Glomerular visceral epithelial cell (primary cell): ENCODE measurements at regions not wholly inside any gene's neighbourhood (a gene's known extent, or its start where the extent isn't known, plus 50 kb on each side); places are given as distances from the start of the nearest gene placed in this dataset.
A peak's percentile ranks its signal among the peaks of the same experiment; 100 is the strongest.
"Not testable (repeated sequence)": the region's sequence is repeated elsewhere in the genome, so short reads cannot be mapped to it uniquely, and the experiment has no call there.

Source experiments
- DNase-seq: peaks from one replicate; pipeline ENCODE4 v3.0.0-alpha.2; 2016; ENCODE audit errors: extremely low spot score

GRCh38 chr15:75792236-75792635 lies 51.0 kb upstream of the UBE2Q2 start:
- DNase-seq, result not testable (repeated sequence)

GRCh38 chr15:75791337-75791713 lies 51.9 kb upstream of the UBE2Q2 start:
- no peak for DNase-seq

- no peak for DNase-seq
These were observed 52.5 kb upstream of the UBE2Q2 start for GRCh38 chr15:75790631-75791336.

GRCh38 chr15:75786575-75786947 lies 56.7 kb upstream of the UBE2Q2 start:
- no peak for DNase-seq

GRCh38 chr15:75785771-75786574 lies 57.3 kb upstream of the UBE2Q2 start:
- DNase-seq, result no peak

- not testable (repeated sequence) for DNase-seq
These were observed 58.5 kb upstream of the UBE2Q2 start for GRCh38 chr15:75784511-75785480.

GRCh38 chr15:75783566-75783965 lies 59.7 kb upstream of the UBE2Q2 start:
- not testable (repeated sequence) for DNase-seq

- DNase-seq, result no peak
These were observed 60.3 kb upstream of the UBE2Q2 start for GRCh38 chr15:75782926-75783325.

- DNase-seq, result not testable (repeated sequence)
These were observed 62.3 kb upstream of the UBE2Q2 start for GRCh38 chr15:75780995-75781394.

GRCh38 chr15:75779504-75779903 lies 63.7 kb upstream of the UBE2Q2 start:
- no peak for DNase-seq

GRCh38 chr15:75776871-75777610 lies 64.4 kb upstream of the CSPG4 start:
- peak; percentile 60 for DNase-seq

- peak; percentile 61 for DNase-seq
These were observed 63.4 kb upstream of the CSPG4 start for GRCh38 chr15:75776065-75776423.

- DNase-seq, result no peak
These were observed 62.8 kb upstream of the CSPG4 start for GRCh38 chr15:75775296-75776064.

GRCh38 chr15:75773974-75774373 lies 61.3 kb upstream of the CSPG4 start:
- not testable (repeated sequence) for DNase-seq

GRCh38 chr15:75771054-75771453 lies 58.4 kb upstream of the CSPG4 start:
- not testable (repeated sequence) for DNase-seq

GRCh38 chr15:75770131-75770530 lies 57.5 kb upstream of the CSPG4 start:
- no peak for DNase-seq

GRCh38 chr15:75768526-75768925 lies 55.9 kb upstream of the CSPG4 start:
- DNase-seq, result not testable (repeated sequence)

GRCh38 chr15:75765551-75766305 lies 53.1 kb upstream of the CSPG4 start:
- DNase-seq, result not testable (repeated sequence)

- not testable (repeated sequence) for DNase-seq
These were observed 52.4 kb upstream of the CSPG4 start for GRCh38 chr15:75764845-75765550.
